Naive thymus-derived CD4-positive, alpha-beta T cell (primary cell): ENCODE measurements at regions not wholly inside any gene's neighbourhood (a gene's known extent, or its start where the extent isn't known, plus 50 kb on each side); places are given as distances from the start of the nearest gene placed in this dataset.
"Not testable (repeated sequence)": the region's sequence is repeated elsewhere in the genome, so short reads cannot be mapped to it uniquely, and the experiment has no call there.

Source experiments
- ATAC-seq: fragments of 150-1000 bp; cut with Tn5 transposase; 2 replicates; pipeline ENCODE4 v1.10.0; 2021; ENCODE audit warnings: mild to moderate bottlenecking, moderate library complexity
- CTCF ChIA-PET: fragments of 350-600 bp; sonication (Branson Sonifier 250); formaldehyde crosslinking; loops from one replicate; lab custom pipeline; 2021; ENCODE audit warnings: antibody characterized with exemption; lab: Charles Lee
- POLR2A ChIA-PET: fragments of 350-600 bp; sonication (Branson Sonifier 250); formaldehyde crosslinking; loops from one replicate; lab custom pipeline; 2021; ENCODE audit warnings: antibody characterized with exemption, inconsistent platforms; lab: Charles Lee
- DNase-seq, 9 donors: peaks; one replicate each; pipeline versions ENCODE4 v3.0.0 to v3.0.0-alpha.2; 2020 to 2022; ENCODE audit warnings: mixed read lengths in 1 of 9
- H3K27ac ChIP-seq: one replicate; pipeline ENCODE4 v1.7.0; 2013; ENCODE audit warnings: mild to moderate bottlenecking, low read depth, low read length, moderate library complexity
- H3K27me3 ChIP-seq, 2 donors: one replicate each; pipeline ENCODE4 v1.7.0; 2013; ENCODE audit warnings: low read length in 2 of 2, mild to moderate bottlenecking in 2 of 2, moderate library complexity in 2 of 2; ENCODE audit not compliant: control insufficient read depth in 2 of 2, insufficient read depth in 2 of 2
- H3K36me3 ChIP-seq, 3 experiments: 1 replicate in 2 of 3; 2 replicates in 1 of 3; pipeline ENCODE4 v1.7.0; 2013; ENCODE audit warnings: low read length in 3 of 3, mild to moderate bottlenecking in 3 of 3, moderate library complexity in 1 of 3; ENCODE audit not compliant: insufficient read depth in 3 of 3, control insufficient read depth in 2 of 3
- H3K4me1 ChIP-seq, 2 donors: one replicate each; pipeline ENCODE4 v1.7.0; 2013; ENCODE audit warnings: low read length in 2 of 2, mild to moderate bottlenecking in 2 of 2, moderate library complexity in 1 of 2; ENCODE audit not compliant: control insufficient read depth in 2 of 2, insufficient read depth in 2 of 2
- H3K4me3 ChIP-seq: 2 replicates; pipeline ENCODE4 v1.7.0; 2013; ENCODE audit warnings: mild to moderate bottlenecking, low read length
- H3K9me3 ChIP-seq, 3 experiments: 1 replicate in 2 of 3; 2 replicates in 1 of 3; pipeline ENCODE4 v1.7.0; 2013; ENCODE audit warnings: low read length in 3 of 3; ENCODE audit not compliant: control insufficient read depth in 2 of 3
- H3K27ac Mint-ChIP-seq, 9 donors: one replicate each; pipeline ENCODE4 v1.8.0; 2020 to 2022; ENCODE audit warnings: mixed read lengths in 9 of 9, mild to moderate bottlenecking in 8 of 9, moderate library complexity in 5 of 9, inconsistent platforms in 2 of 9
- H3K27me3 Mint-ChIP-seq, 5 donors: one replicate each; pipeline ENCODE4 v1.8.0; 2021 to 2022; ENCODE audit warnings: mixed read lengths in 5 of 5, mild to moderate bottlenecking in 1 of 5
- H3K36me3 Mint-ChIP-seq, 5 donors: one replicate each; pipeline ENCODE4 v1.8.0; 2020 to 2022; ENCODE audit warnings: mixed read lengths in 5 of 5, mild to moderate bottlenecking in 3 of 5, inconsistent platforms in 1 of 5
- H3K4me1 Mint-ChIP-seq, 7 donors: one replicate each; pipeline ENCODE4 v1.8.0; 2020 to 2022; ENCODE audit warnings: mixed read lengths in 7 of 7, mild to moderate bottlenecking in 3 of 7, inconsistent platforms in 1 of 7
- H3K4me3 Mint-ChIP-seq, 10 donors: one replicate each; pipeline ENCODE4 v1.8.0; 2020 to 2022; ENCODE audit warnings: mild to moderate bottlenecking in 10 of 10, mixed read lengths in 10 of 10, moderate library complexity in 6 of 10, inconsistent platforms in 2 of 10
- H3K9me3 Mint-ChIP-seq, 11 donors: one replicate each; pipeline ENCODE4 v1.8.0; 2020 to 2022; ENCODE audit warnings: mixed read lengths in 11 of 11, mild to moderate bottlenecking in 4 of 11, inconsistent platforms in 1 of 11, moderate library complexity in 1 of 11
- intact Hi-C, 2 donors: fragments of 100-400 bp; cut with micrococcal nuclease; formaldehyde crosslinking; loops; one replicate each; pipeline ENCODE4 v1.15.1; 2023

DNA sequence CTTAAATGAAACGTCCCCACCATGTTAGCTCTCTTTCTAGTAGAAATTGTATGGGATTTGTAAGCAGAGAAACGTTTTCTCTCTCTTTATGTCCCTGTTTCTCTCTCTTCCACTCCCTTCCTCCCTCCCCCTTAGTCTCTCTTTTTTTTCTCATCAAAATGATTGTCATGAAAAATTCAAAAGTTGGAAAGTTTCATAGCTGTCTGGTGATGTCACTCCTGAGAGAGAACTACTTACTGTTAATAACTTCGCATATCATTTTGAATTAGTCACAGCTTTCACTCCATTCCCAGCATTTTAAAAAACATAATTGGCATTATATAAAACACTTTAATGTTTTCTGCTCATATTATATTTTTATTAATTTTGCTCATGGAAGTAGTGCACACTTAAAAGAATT lies 331.1 kb downstream of the C3orf38 start:
- Mint-ChIP-seq H3K9me3 (peaks cover 0 to 12% (median 0%) of the 10 kb centered on the region in 11 donors), H3K4me3 (no peak overlapping the region), H3K4me1 (no peaks in the 10 kb centered on the region), H3K27me3 (peaks cover 0 to 6% (median 0%) of the 10 kb centered on the region in 5 donors), H3K36me3 (no peaks in the 10 kb centered on the region), H3K27ac (no peak overlapping the region)
- no peak overlapping the region for H3K27ac ChIP-seq
- no peaks in the 10 kb centered on the region for H3K36me3 ChIP-seq
- H3K9me3 ChIP-seq: no peaks in the 10 kb centered on the region
- H3K4me3 ChIP-seq: no peak overlapping the region
- POLR2A ChIA-PET: no interaction called here
- DNase-seq: no peak
- no peak for ATAC-seq
- CTCF ChIA-PET: interaction anchor here (0.6 kb wide), 1 partner anchor 93 kb away, joined by 4 read pairs; no protein-coding TSS in a partner anchor
- no peaks in the 10 kb centered on the region for H3K4me1 ChIP-seq
- no peaks in the 10 kb centered on the region for H3K27me3 ChIP-seq
- intact Hi-C loops: no loop called here

DNA sequence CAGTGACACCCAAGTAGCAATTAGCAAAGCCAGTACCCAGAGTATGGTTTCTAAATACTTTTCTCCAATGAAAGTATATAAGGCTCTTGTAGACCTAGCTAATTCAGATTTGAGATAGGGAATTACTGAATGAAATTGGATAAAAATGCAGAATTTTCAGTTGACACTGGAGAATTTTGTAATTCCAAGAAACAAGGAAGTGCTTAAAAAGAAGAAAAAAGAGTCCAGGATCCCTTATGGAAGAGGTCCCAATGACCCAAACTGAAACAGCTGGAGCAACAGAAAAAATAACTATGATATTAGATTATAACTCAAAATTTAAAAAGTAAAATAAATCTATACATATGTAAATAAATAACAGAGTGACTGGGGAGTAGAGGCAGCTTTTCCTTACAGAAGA lies 335.2 kb downstream of the C3orf38 start:
- no peaks in the 10 kb centered on the region for H3K9me3 ChIP-seq
- Mint-ChIP-seq H3K9me3 (peaks cover 0 to 12% (median 0%) of the 10 kb centered on the region in 11 donors), H3K36me3 (no peaks in the 10 kb centered on the region), H3K4me3 (no peak overlapping the region), H3K27ac (no peak overlapping the region), H3K4me1 (no peaks in the 10 kb centered on the region), H3K27me3 (peaks cover 0 to 6% (median 0%) of the 10 kb centered on the region in 5 donors)
- ChIA-PET CTCF (no interaction called here), POLR2A (no interaction called here)
- no peaks in the 10 kb centered on the region for H3K27me3 ChIP-seq
- ATAC-seq (no peak), DNase-seq (no peak)
- intact Hi-C loops: no loop called here
- no peak overlapping the region for H3K27ac ChIP-seq
- no peak overlapping the region for H3K4me3 ChIP-seq
- no peaks in the 10 kb centered on the region for H3K36me3 ChIP-seq
- H3K4me1 ChIP-seq: no peaks in the 10 kb centered on the region

DNA sequence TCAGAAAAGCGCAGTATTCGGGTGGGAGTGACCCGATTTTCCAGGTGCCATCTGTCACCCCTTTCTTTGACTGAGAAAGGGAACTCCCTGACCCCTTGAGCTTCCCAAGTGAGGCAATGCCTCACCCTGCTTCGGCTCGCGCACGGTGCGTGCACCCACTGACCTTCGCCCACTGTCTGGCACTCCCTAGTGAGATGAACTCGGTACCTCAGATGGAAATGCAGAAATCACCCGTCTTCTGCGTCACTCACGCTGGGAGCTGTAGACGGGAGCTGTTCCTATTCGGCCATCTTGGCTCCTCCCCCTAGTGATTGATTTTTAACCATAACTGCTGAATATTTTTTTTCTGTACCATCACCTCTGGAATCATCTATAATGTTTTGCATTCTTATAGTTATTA lies 359.1 kb downstream of the C3orf38 start:
- POLR2A ChIA-PET, intact Hi-C loops, CTCF ChIA-PET, H3K9me3 ChIP-seq, ATAC-seq, H3K4me1 ChIP-seq, H3K27me3 Mint-ChIP-seq, H3K27ac Mint-ChIP-seq, H3K36me3 Mint-ChIP-seq, DNase-seq, H3K27ac ChIP-seq, H3K4me3 Mint-ChIP-seq, H3K27me3 ChIP-seq, H3K36me3 ChIP-seq, H3K4me1 Mint-ChIP-seq, H3K4me3 ChIP-seq: not testable (repeated sequence)
- peaks cover 0 to 11% (median 7%) of the 10 kb centered on the region in 11 donors for H3K9me3 Mint-ChIP-seq

DNA sequence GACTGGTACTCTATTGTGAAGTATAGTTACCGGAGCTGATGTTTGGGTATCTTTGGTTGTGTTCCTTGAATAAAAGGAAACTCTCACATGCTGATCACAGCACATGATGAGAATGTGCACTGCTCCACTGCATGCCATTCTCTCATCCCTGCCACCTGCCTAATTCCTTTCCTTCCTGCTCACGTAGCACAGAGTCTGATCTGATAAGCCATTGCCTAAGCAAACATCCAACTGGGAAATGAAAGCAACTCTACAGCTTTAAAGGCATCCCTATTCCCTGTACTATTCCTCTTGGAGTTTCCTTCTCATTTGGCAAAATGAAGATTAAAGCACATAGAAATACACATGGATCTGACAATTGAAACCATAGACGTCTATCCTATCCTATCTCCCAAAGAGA lies 359.8 kb downstream of the C3orf38 start:
- Mint-ChIP-seq H3K36me3 (peaks cover 0 to 5% (median 0%) of the 10 kb centered on the region in 5 donors), H3K4me3 (no peak overlapping the region), H3K27ac (no peak overlapping the region), H3K27me3 (peaks cover 0 to 5% (median 0%) of the 10 kb centered on the region in 5 donors), H3K4me1 (peaks cover 0 to 6% (median 0%) of the 10 kb centered on the region in 7 donors), H3K9me3 (peaks cover 0 to 11% (median 7%) of the 10 kb centered on the region in 11 donors)
- ChIA-PET CTCF (no interaction called here), POLR2A (no interaction called here)
- intact Hi-C loops: no loop called here
- H3K36me3 ChIP-seq: no peaks in the 10 kb centered on the region
- DNase-seq (no peak), ATAC-seq (no peak)
- no peaks in the 10 kb centered on the region for H3K9me3 ChIP-seq
- no peak overlapping the region for H3K4me3 ChIP-seq
- no peaks in the 10 kb centered on the region for H3K4me1 ChIP-seq
- H3K27me3 ChIP-seq: no peaks in the 10 kb centered on the region
- H3K27ac ChIP-seq: no peak overlapping the region

DNA sequence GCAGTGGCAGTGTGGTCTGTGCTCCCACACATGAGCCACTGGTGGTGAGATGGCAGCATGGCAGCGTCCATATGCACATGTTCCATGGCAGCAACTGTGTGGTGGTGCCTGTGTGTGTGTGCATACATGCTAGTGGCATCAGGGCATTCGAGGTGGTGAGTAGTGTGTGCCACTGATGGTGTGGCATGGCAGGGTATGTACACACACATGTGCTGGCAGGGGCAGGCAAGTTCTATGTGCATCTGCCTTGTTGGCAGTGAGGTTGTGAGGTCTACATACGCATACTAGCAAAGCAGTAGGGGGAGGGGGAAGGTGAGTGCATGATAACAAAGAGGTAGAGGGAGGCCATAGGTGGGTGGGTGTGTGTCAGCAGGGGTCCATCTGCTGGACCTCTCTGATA lies 378.7 kb downstream of the C3orf38 start:
- H3K4me1 ChIP-seq: no peaks in the 10 kb centered on the region
- H3K27me3 ChIP-seq: no peaks in the 10 kb centered on the region
- intact Hi-C loops: no loop called here
- no peaks in the 10 kb centered on the region for H3K9me3 ChIP-seq
- no peaks in the 10 kb centered on the region for H3K4me1 Mint-ChIP-seq
- ATAC-seq (no peak), DNase-seq (no peak)
- H3K27ac Mint-ChIP-seq: peak overlapping the region in 1 of 9 donors; percentile 2
- ChIA-PET CTCF (no interaction called here), POLR2A (no interaction called here)
- H3K36me3 Mint-ChIP-seq: no peaks in the 10 kb centered on the region
- H3K4me3 ChIP-seq: no peak overlapping the region
- H3K9me3 Mint-ChIP-seq: peaks cover 1 to 25% (median 8%) of the 10 kb centered on the region in 11 donors
- no peak overlapping the region for H3K4me3 Mint-ChIP-seq
- H3K36me3 ChIP-seq: no peaks in the 10 kb centered on the region
- no peaks in the 10 kb centered on the region for H3K27me3 Mint-ChIP-seq
- H3K27ac ChIP-seq: no peak overlapping the region

DNA sequence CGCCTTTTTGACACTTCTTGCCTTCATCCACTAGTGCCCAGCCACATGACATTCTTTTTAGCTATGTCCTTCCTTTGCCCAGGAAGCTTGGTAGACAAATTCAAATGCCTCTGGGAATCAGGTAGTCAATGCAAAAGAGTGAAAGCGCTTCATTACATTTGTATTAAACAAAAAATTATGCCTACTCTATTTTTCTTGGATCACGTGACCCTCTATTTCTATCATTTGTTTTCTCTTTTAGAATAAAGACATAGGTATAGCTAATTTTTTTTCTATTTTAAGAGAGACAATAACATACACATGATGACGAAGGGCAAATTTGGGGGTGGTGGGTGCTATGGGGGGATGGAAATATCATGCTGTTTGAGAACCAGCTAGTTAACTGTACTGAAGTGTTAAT lies 384.8 kb downstream of the C3orf38 start:
- H3K4me1 ChIP-seq: no peaks in the 10 kb centered on the region
- no peaks in the 10 kb centered on the region for H3K36me3 ChIP-seq
- Mint-ChIP-seq H3K4me1 (no peaks in the 10 kb centered on the region), H3K9me3 (peaks cover 0 to 5% (median 0%) of the 10 kb centered on the region in 11 donors), H3K36me3 (no peaks in the 10 kb centered on the region), H3K27me3 (no peaks in the 10 kb centered on the region), H3K4me3 (no peak overlapping the region), H3K27ac (no peak overlapping the region)
- POLR2A ChIA-PET: no interaction called here
- no peak overlapping the region for H3K27ac ChIP-seq
- intact Hi-C loops: no loop called here
- ATAC-seq (no peak), DNase-seq (no peak)
- H3K27me3 ChIP-seq: no peaks in the 10 kb centered on the region
- no peaks in the 10 kb centered on the region for H3K9me3 ChIP-seq
- CTCF ChIA-PET: no interaction called here
- no peak overlapping the region for H3K4me3 ChIP-seq

DNA sequence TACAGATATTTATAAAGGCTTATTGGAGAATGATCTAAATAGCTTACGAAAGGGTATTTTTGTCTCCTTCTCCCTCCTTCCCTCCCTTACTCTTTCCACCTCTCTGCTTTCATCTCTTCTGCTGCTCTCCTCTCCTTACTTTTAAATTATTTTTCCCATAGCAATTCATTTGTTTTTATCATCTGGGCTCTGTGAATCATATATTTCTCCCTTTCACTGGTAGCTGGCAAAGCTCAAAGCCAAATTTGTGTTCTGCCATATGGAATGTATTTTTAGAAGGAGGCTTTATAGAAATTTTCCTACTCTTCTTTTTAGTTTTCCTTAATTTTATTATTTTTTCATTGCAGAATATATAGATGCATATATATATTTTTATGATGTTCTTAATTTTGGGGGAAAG lies 385.8 kb downstream of the C3orf38 start:
- Mint-ChIP-seq H3K4me1 (no peaks in the 10 kb centered on the region), H3K4me3 (no peak overlapping the region), H3K36me3 (no peaks in the 10 kb centered on the region), H3K27me3 (no peaks in the 10 kb centered on the region), H3K9me3 (peaks cover 0 to 5% (median 0%) of the 10 kb centered on the region in 11 donors), H3K27ac (no peak overlapping the region)
- CTCF ChIA-PET: no interaction called here
- POLR2A ChIA-PET: no interaction called here
- no peak for DNase-seq
- Histone ChIP-seq H3K27me3 (no peaks in the 10 kb centered on the region), H3K4me3 (no peak overlapping the region), H3K36me3 (no peaks in the 10 kb centered on the region), H3K4me1 (no peaks in the 10 kb centered on the region), H3K9me3 (no peaks in the 10 kb centered on the region), H3K27ac (no peak overlapping the region)
- intact Hi-C loops: no loop called here
- no peak for ATAC-seq
